Astrocyte of the cerebellum (primary cell): ENCODE measurements at regions not wholly inside any gene's neighbourhood (a gene's known extent, or its start where the extent isn't known, plus 50 kb on each side); places are given as distances from the start of the nearest gene placed in this dataset.

Experiments used
- DNase-seq: peaks from one replicate; pipeline ENCODE4 v3.0.0-alpha.2; 2011; ENCODE audit warnings: low read depth
- H3K4me3 ChIP-seq: 2 replicates; pipeline ENCODE4 v1.5.1; 2011; ENCODE audit warnings: mild to moderate bottlenecking, low read depth, low read length, moderate library complexity
- CTCF ChIP-seq: IDR thresholded peaks from 2 replicates; pipeline ENCODE4 v1.5.1; 2012; ENCODE audit warnings: low read length, low read depth, moderate library complexity, mild to moderate bottlenecking; ENCODE audit errors: missing control alignments
- in situ Hi-C: cut with HindIII; loops from 2 replicates; pipeline ENCODE4 v1.10.0; 2017; ENCODE audit warnings: low sequenced_read_pairs

DNA sequence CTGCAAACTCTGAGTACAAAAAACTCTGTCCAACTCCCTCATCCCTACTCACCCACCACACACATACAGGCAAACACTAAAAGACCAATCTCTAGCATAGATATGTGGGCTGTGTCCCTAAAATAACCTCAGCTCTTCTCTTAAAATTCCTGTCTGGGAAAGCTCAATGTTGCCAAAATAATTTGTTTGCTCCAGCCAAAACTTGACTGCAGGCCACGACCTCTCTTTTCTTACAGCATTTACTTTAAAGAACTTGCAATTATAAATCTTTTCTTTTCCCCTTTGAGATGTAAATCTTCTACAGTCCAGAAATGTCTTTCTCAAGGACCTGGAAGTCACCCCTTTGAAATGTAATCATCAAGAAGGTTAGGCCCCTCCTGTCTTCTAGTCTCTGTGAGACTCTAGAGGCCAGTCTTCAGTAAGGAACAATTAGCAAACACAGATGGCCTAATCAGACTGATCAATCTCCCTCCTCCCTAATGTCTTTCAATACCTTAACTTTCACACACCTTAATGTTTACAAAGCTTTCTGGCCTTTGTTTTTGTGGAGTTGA is 483.6 kb upstream of the RGS18 start:
- in situ Hi-C loops, result no loop called here
- H3K4me3 ChIP-seq, result no peak overlapping the region
- DNase-seq, result no peak
- TF ChIP-seq CTCF, result no peak

GRCh38 chr1:191675856-191676783 is 482.1 kb upstream of the RGS18 start:
- no peak for DNase-seq
- H3K4me3 ChIP-seq, result no peak overlapping the region
- in situ Hi-C loops, result no loop called here
- TF ChIP-seq CTCF, result no peak

DNA sequence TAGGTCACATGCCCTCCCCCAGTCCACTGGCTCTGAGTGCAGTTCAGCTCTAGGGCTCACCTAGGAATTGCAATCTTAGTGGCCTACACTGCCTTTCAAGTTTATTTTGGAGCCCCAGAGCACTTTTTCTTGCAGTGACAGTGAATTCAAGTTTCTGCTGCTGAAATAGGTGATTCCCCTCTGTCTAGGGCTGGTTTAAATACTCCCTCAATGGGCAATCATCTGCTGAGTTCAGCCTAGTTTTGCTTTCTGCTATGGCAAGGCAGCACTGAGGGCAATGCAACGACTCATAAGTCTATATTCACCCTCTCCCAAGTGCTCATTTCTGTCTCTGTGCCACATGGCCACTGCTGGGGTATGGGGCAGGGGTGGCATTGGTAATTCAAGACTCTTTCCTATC is 472.6 kb upstream of the RGS18 start:
- no peak for TF ChIP-seq CTCF
- no peak for DNase-seq
- no peak overlapping the region for H3K4me3 ChIP-seq
- in situ Hi-C loops, result no loop called here

GRCh38 chr1:191687721-191688120 is 470.5 kb upstream of the RGS18 start:
- no peak for TF ChIP-seq CTCF
- DNase-seq, result no peak
- in situ Hi-C loops, result no loop called here
- no peak overlapping the region for H3K4me3 ChIP-seq

DNA sequence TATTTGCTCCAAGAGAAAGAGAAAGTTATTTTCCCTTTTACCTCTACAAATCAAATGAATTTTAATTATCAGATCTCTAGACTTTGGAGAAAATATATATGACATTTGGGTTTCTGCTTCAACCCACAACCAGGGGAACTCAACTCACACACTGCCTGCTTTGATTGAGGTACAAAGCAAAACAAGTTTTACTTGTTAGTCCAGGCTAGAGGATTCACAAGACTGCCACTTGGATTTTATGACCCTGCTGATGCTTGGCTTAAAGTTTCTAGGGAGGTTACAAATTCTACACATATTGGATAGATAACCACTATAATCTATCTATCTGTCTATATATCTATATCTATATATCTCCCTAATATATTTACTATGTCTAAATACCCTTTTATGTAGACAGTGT is 467.3 kb upstream of the RGS18 start:
- H3K4me3 ChIP-seq, result no peak overlapping the region
- no peak for DNase-seq
- in situ Hi-C loops, result no loop called here
- no peak for TF ChIP-seq CTCF

GRCh38 chr1:191693797-191694196 is 464.5 kb upstream of the RGS18 start:
- DNase-seq, result no peak
- no peak for TF ChIP-seq CTCF
- in situ Hi-C loops, result no loop called here
- no peak overlapping the region for H3K4me3 ChIP-seq
